ENCODE measurements at regions not wholly inside any gene's neighbourhood (a gene's known extent, or its start where the extent isn't known, plus 50 kb on each side); places are given as distances from the start of the nearest gene placed in this dataset.
"Not testable (repeated sequence)": the region's sequence is repeated elsewhere in the genome, so short reads cannot be mapped to it uniquely, and the experiment has no call there.

GRCh38 chr4:147110473-147111367, 165.1 kb upstream of the TTC29 start:
- no peak overlapping the region for H3K4me3 ChIP-seq (ENCODE audit: low read depth, low read length)
- no peaks in the 10 kb centered on the region for H3K27me3 ChIP-seq (ENCODE audit: insufficient read depth, low read length)
- whole genome bisulfite sequencing (ENCODE audit: extremely low coverage, insufficient coverage, insufficient read length): no CpG with 5 or more reads among the region's 7 CpGs
- no peaks in the 10 kb centered on the region for H3K79me1 ChIP-seq (ENCODE audit: low read length)
- H2BK12ac ChIP-seq (ENCODE audit: low read length): no peak overlapping the region
- no peak overlapping the region for H3K27ac ChIP-seq (ENCODE audit: low read depth, low read length)
- H3K23ac ChIP-seq (ENCODE audit: low read length): no peak overlapping the region
- H3K4ac ChIP-seq (ENCODE audit: low read depth, low read length): no peak overlapping the region
- no peak overlapping the region for H2AFZ ChIP-seq (ENCODE audit: insufficient read depth, low read length, poor library complexity)
- H3K79me2 ChIP-seq (ENCODE audit: control insufficient read depth, insufficient read depth, low read length, poor library complexity): no peaks in the 10 kb centered on the region
- no peak overlapping the region for H3K18ac ChIP-seq (ENCODE audit: low read length)
- no peak overlapping the region for H4K91ac ChIP-seq (ENCODE audit: low read depth, low read length)
- H2BK5ac ChIP-seq (ENCODE audit: low read depth, low read length, poor library complexity): no peak overlapping the region
- no peaks in the 10 kb centered on the region for H3K9me3 ChIP-seq (ENCODE audit: insufficient read depth, low read depth, low read length)
- no peak overlapping the region for H2AK5ac ChIP-seq (ENCODE audit: low read length)
- H3K36me3 ChIP-seq (ENCODE audit: control insufficient read depth in 1 of 2, insufficient read depth in 2 of 2, low read length in 2 of 2): no peaks in the 10 kb centered on the region
- H3K4me2 ChIP-seq (ENCODE audit: low read length): no peak overlapping the region
- no peak overlapping the region for H2BK120ac ChIP-seq (ENCODE audit: insufficient read depth, low read length, poor library complexity)
- no peak for DNase-seq
- H3K9ac ChIP-seq (ENCODE audit: low read length): no peak overlapping the region
- no peak overlapping the region for H4K12ac ChIP-seq (ENCODE audit: low read depth, low read length)
- no peaks in the 10 kb centered on the region for H3K4me1 ChIP-seq (ENCODE audit: control insufficient read depth in 1 of 2, insufficient read depth in 2 of 2, low read length in 2 of 2)
- no peak overlapping the region for H3K14ac ChIP-seq (ENCODE audit: low read length)
- H4K8ac ChIP-seq (ENCODE audit: low read depth, low read length): no peak overlapping the region

GRCh38 chr4:147112196-147112595, 166.5 kb upstream of the TTC29 start:
- not testable (repeated sequence) for H3K79me1 ChIP-seq (ENCODE audit: low read length)
- WGBS (ENCODE audit: extremely low coverage, insufficient coverage, insufficient read length): no CpG with 5 or more reads among the region's 6 CpGs

DNA sequence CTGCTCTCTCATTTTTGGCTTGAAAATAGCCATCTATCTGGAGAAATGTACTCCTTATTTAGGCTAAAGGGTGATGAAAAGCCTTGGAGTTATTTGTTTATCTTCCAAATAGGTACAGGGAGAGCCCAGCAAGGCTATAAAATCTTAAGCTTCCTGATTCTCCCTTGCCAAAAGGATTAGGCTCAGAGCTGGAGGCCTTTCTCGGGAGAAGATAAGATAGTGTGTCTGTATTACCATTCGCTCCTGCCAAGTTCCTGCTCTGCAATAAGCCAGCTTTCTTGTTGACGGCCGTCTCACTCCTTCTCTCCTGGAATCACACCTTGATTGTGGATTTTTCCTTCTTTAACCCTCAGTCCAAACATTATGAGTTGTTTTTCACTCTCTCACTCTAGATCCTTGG, 171.8 kb upstream of the TTC29 start:
- Histone ChIP-seq H3K4me1 (ENCODE audit: control insufficient read depth in 1 of 2, insufficient read depth in 2 of 2, low read length in 2 of 2) (no peaks in the 10 kb centered on the region), H3K36me3 (ENCODE audit: control insufficient read depth in 1 of 2, insufficient read depth in 2 of 2, low read length in 2 of 2) (no peaks in the 10 kb centered on the region), H3K4ac (ENCODE audit: low read depth, low read length) (no peak overlapping the region), H3K9ac (ENCODE audit: low read length) (no peak overlapping the region), H2AFZ (ENCODE audit: insufficient read depth, low read length, poor library complexity) (no peak overlapping the region), H3K23ac (ENCODE audit: low read length) (no peak overlapping the region), H3K27me3 (ENCODE audit: insufficient read depth, low read length) (no peaks in the 10 kb centered on the region), H2AK5ac (ENCODE audit: low read length) (no peak overlapping the region), H3K79me2 (ENCODE audit: control insufficient read depth, insufficient read depth, low read length, poor library complexity) (no peaks in the 10 kb centered on the region), H2BK5ac (ENCODE audit: low read depth, low read length, poor library complexity) (no peak overlapping the region), H4K8ac (ENCODE audit: low read depth, low read length) (no peak overlapping the region), H3K9me3 (ENCODE audit: insufficient read depth, low read depth, low read length) (no peaks in the 10 kb centered on the region), H3K18ac (ENCODE audit: low read length) (no peak overlapping the region), H3K4me2 (ENCODE audit: low read length) (no peak overlapping the region), H3K4me3 (ENCODE audit: low read depth, low read length) (no peak overlapping the region), H2BK12ac (ENCODE audit: low read length) (no peak overlapping the region), H3K27ac (ENCODE audit: low read depth, low read length) (no peak overlapping the region), H3K79me1 (ENCODE audit: low read length) (no peaks in the 10 kb centered on the region), H4K91ac (ENCODE audit: low read depth, low read length) (no peak overlapping the region), H2BK120ac (ENCODE audit: insufficient read depth, low read length, poor library complexity) (no peak overlapping the region), H4K12ac (ENCODE audit: low read depth, low read length) (no peak overlapping the region), H3K14ac (ENCODE audit: low read length) (no peak overlapping the region)
- no CpG with 5 or more reads among the region's 4 CpGs for WGBS (ENCODE audit: extremely low coverage, insufficient coverage, insufficient read length)
- DNase-seq: no peak

More at GRCh38 chr4:147112196-147112595, 166.5 kb upstream of the TTC29 start:
- not testable (repeated sequence) for H3K23ac ChIP-seq (ENCODE audit: low read length); H3K9me3 ChIP-seq (ENCODE audit: insufficient read depth, low read depth, low read length); H3K4me1 ChIP-seq (ENCODE audit: control insufficient read depth in 1 of 2, insufficient read depth in 2 of 2, low read length in 2 of 2); H3K27me3 ChIP-seq (ENCODE audit: insufficient read depth, low read length); H2BK5ac ChIP-seq (ENCODE audit: low read depth, low read length, poor library complexity); H3K4me3 ChIP-seq (ENCODE audit: low read depth, low read length); DNase-seq; H3K4me2 ChIP-seq (ENCODE audit: low read length); H4K91ac ChIP-seq (ENCODE audit: low read depth, low read length); H3K27ac ChIP-seq (ENCODE audit: low read depth, low read length); H3K79me2 ChIP-seq (ENCODE audit: control insufficient read depth, insufficient read depth, low read length, poor library complexity); H3K9ac ChIP-seq (ENCODE audit: low read length); H2BK120ac ChIP-seq (ENCODE audit: insufficient read depth, low read length, poor library complexity); H2AFZ ChIP-seq (ENCODE audit: insufficient read depth, low read length, poor library complexity); H4K12ac ChIP-seq (ENCODE audit: low read depth, low read length); H3K18ac ChIP-seq (ENCODE audit: low read length); H3K4ac ChIP-seq (ENCODE audit: low read depth, low read length); H3K36me3 ChIP-seq (ENCODE audit: control insufficient read depth in 1 of 2, insufficient read depth in 2 of 2, low read length in 2 of 2); H2BK12ac ChIP-seq (ENCODE audit: low read length); H2AK5ac ChIP-seq (ENCODE audit: low read length); H4K8ac ChIP-seq (ENCODE audit: low read depth, low read length); H3K14ac ChIP-seq (ENCODE audit: low read length)

DNA sequence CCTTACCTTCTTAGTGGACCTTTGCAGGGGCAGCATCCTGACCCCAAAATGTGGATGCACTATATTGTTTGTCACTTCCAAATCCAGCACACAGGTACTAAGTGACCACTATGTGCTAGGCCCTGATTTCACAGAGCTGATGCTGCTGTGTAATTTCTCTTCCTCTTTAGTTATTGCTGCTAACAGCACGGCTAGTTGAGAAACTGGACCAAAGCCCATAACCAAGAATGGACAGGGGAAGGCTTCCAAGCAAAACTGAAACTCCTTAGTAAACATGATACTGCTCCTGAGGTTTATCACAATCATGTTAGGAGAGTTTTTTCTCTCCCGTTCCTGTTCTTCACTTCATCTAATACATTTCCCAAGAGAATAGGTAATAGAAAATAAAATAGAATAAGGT, 172.9 kb upstream of the TTC29 start:
- Histone ChIP-seq H3K27me3 (ENCODE audit: insufficient read depth, low read length) (no peaks in the 10 kb centered on the region), H3K4me3 (ENCODE audit: low read depth, low read length) (no peak overlapping the region), H2AFZ (ENCODE audit: insufficient read depth, low read length, poor library complexity) (no peak overlapping the region), H3K79me1 (ENCODE audit: low read length) (no peaks in the 10 kb centered on the region), H3K9me3 (ENCODE audit: insufficient read depth, low read depth, low read length) (no peaks in the 10 kb centered on the region), H4K12ac (ENCODE audit: low read depth, low read length) (no peak overlapping the region), H2BK5ac (ENCODE audit: low read depth, low read length, poor library complexity) (no peak overlapping the region), H3K9ac (ENCODE audit: low read length) (no peak overlapping the region), H3K36me3 (ENCODE audit: control insufficient read depth in 1 of 2, insufficient read depth in 2 of 2, low read length in 2 of 2) (no peaks in the 10 kb centered on the region), H3K4me1 (ENCODE audit: control insufficient read depth in 1 of 2, insufficient read depth in 2 of 2, low read length in 2 of 2) (no peaks in the 10 kb centered on the region), H4K8ac (ENCODE audit: low read depth, low read length) (no peak overlapping the region), H3K27ac (ENCODE audit: low read depth, low read length) (no peak overlapping the region), H3K14ac (ENCODE audit: low read length) (no peak overlapping the region), H3K79me2 (ENCODE audit: control insufficient read depth, insufficient read depth, low read length, poor library complexity) (no peaks in the 10 kb centered on the region), H2BK12ac (ENCODE audit: low read length) (no peak overlapping the region), H2BK120ac (ENCODE audit: insufficient read depth, low read length, poor library complexity) (no peak overlapping the region), H4K91ac (ENCODE audit: low read depth, low read length) (no peak overlapping the region), H2AK5ac (ENCODE audit: low read length) (no peak overlapping the region), H3K4ac (ENCODE audit: low read depth, low read length) (no peak overlapping the region), H3K4me2 (ENCODE audit: low read length) (no peak overlapping the region), H3K18ac (ENCODE audit: low read length) (no peak overlapping the region), H3K23ac (ENCODE audit: low read length) (no peak overlapping the region)
- no CpG with 5 or more reads among the region's 2 CpGs for whole genome bisulfite sequencing (ENCODE audit: extremely low coverage, insufficient coverage, insufficient read length)
- DNase-seq: no peak
